ENCODE measurements at regions not wholly inside any gene's neighbourhood (a gene's known extent, or its start where the extent isn't known, plus 50 kb on each side); places are given as distances from the start of the nearest gene placed in this dataset.

DNA sequence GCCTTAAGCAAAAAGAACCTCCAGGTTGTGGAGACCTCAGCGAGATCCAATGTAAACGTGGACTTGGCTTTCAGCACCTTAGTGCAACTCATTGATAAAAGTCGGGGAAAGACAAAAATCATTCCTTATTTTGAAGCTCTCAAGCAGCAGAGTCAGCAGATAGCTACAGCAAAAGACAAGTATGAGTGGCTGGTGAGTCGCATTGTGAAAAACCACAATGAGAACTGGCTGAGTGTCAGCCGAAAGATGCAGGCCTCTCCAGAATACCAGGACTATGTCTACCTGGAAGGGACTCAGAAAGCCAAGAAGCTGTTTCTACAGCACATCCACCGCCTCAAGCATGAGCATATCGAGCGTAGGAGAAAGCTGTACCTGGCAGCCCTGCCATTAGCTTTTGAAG is 58.5 kb downstream of the ARHGAP35 start:
- H3K4me1 ChIP-seq, result peaks cover 0 to 33% (median 23%) of the 10 kb centered on the region in 4 donors
- no peak overlapping the region for H3K27ac ChIP-seq
- no peaks in the 10 kb centered on the region for H3K9me3 ChIP-seq
- 89 to 93% methylated on average over 8 of the region's 8 CpGs for WGBS, 2 donors
- DNase-seq (ENCODE audit: low spot score in 2 of 2), result no peak
- no peak for TF ChIP-seq POLR2A (IDR thresholded peaks at IDR 0.05)
- TF ChIP-seq EP300 (IDR thresholded peaks at IDR 0.05), result no peak
- TF ChIP-seq, protein P1, sequence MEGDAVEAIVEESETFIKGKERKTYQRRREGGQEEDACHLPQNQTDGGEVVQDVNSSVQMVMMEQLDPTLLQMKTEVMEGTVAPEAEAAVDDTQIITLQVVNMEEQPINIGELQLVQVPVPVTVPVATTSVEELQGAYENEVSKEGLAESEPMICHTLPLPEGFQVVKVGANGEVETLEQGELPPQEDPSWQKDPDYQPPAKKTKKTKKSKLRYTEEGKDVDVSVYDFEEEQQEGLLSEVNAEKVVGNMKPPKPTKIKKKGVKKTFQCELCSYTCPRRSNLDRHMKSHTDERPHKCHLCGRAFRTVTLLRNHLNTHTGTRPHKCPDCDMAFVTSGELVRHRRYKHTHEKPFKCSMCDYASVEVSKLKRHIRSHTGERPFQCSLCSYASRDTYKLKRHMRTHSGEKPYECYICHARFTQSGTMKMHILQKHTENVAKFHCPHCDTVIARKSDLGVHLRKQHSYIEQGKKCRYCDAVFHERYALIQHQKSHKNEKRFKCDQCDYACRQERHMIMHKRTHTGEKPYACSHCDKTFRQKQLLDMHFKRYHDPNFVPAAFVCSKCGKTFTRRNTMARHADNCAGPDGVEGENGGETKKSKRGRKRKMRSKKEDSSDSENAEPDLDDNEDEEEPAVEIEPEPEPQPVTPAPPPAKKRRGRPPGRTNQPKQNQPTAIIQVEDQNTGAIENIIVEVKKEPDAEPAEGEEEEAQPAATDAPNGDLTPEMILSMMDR (IDR thresholded peaks at IDR 0.05), result no peak
- H3K4me3 ChIP-seq, result no peak overlapping the region
- H3K27me3 ChIP-seq, result no peaks in the 10 kb centered on the region
- H3K36me3 ChIP-seq, result peaks cover 0 to 45% (median 0%) of the 10 kb centered on the region in 3 donors

DNA sequence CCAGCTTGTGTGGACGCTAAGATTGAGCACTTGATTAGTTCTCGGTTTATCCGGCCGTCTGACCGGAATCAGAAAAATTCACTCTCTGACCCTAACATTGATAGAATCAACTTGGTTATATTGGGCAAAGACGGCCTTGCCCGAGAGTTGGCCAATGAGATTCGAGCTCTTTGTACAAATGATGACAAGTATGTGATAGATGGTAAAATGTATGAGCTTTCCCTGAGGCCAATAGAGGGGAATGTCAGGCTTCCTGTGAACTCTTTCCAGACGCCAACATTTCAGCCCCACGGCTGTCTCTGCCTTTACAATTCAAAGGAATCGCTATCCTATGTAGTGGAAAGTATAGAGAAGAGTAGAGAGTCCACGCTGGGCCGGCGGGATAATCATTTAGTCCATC is 59.6 kb downstream of the ARHGAP35 start:
- Histone ChIP-seq H3K9me3 (no peaks in the 10 kb centered on the region), H3K4me1 (peaks cover 0 to 33% (median 26%) of the 10 kb centered on the region in 4 donors), H3K36me3 (peaks cover 0 to 45% (median 0%) of the 10 kb centered on the region in 3 donors), H3K27me3 (no peaks in the 10 kb centered on the region), H3K27ac (no peak overlapping the region), H3K4me3 (no peak overlapping the region)
- WGBS, 2 donors, result 59 to 64% methylated on average over 14 of the region's 14 CpGs
- DNase-seq (ENCODE audit: low spot score in 2 of 2), result no peak
- no peak for TF ChIP-seq POLR2A (IDR thresholded peaks at IDR 0.05)
- TF ChIP-seq EP300 (IDR thresholded peaks at IDR 0.05), result no peak
- TF ChIP-seq, protein P1 (IDR thresholded peaks at IDR 0.05), result no peak

DNA sequence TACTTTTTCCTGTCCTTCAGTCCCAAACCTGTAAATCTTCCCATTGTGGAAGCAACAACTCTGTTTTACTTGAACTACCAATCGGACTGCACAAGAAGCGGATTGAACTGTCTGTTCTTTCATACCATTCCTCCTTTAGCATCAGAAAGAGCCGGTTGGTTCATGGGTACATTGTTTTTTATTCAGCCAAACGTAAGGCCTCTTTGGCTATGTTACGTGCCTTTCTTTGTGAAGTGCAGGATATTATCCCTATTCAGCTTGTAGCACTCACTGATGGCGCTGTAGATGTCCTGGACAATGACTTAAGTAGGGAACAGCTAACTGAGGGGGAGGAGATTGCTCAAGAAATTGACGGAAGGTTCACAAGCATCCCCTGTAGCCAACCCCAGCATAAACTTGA is 60.3 kb downstream of the ARHGAP35 start:
- Histone ChIP-seq H3K4me3 (no peak overlapping the region), H3K4me1 (peaks cover 0 to 34% (median 29%) of the 10 kb centered on the region in 4 donors), H3K36me3 (peaks cover 0 to 45% (median 0%) of the 10 kb centered on the region in 3 donors), H3K9me3 (no peaks in the 10 kb centered on the region), H3K27me3 (no peaks in the 10 kb centered on the region), H3K27ac (no peak overlapping the region)
- no peak for DNase-seq (ENCODE audit: low spot score in 2 of 2)
- TF ChIP-seq POLR2A (IDR thresholded peaks at IDR 0.05) (no peak), EP300 (IDR thresholded peaks at IDR 0.05) (no peak)
- TF ChIP-seq, protein P1 (IDR thresholded peaks at IDR 0.05), result no peak
- 88 to 93% methylated on average over 7 of the region's 7 CpGs for WGBS, 2 donors

DNA sequence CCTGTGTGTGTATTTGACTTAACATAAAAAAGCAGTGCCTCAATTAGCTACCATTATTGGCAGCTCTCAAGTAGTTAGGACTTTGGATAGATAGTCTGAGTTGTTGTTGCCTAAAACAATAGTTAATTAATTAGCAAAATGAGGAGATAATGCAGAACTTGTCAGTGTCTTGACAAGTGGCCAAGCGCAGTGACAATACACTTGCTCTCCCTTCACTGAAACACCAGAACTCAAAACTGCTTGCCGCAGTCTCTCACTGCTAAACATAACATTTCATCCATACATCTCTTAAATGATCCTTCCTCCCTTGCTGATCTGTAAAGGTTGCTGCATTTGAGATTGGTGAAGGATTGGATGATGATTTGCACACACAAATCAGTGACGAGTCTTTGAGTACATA is 61.7 kb downstream of the ARHGAP35 start:
- Histone ChIP-seq H3K27ac (no peak overlapping the region), H3K36me3 (peaks cover 0 to 45% (median 0%) of the 10 kb centered on the region in 3 donors), H3K9me3 (no peaks in the 10 kb centered on the region), H3K27me3 (no peaks in the 10 kb centered on the region), H3K4me3 (no peak overlapping the region), H3K4me1 (peaks cover 0 to 41% (median 39%) of the 10 kb centered on the region in 4 donors)
- TF ChIP-seq EP300 (IDR thresholded peaks at IDR 0.05) (no peak), POLR2A (IDR thresholded peaks at IDR 0.05) (no peak)
- TF ChIP-seq, protein P1 (IDR thresholded peaks at IDR 0.05), result no peak
- 88 to 96% methylated on average over 3 of the region's 3 CpGs for WGBS, 2 donors
- no peak for DNase-seq (ENCODE audit: low spot score in 2 of 2)

DNA sequence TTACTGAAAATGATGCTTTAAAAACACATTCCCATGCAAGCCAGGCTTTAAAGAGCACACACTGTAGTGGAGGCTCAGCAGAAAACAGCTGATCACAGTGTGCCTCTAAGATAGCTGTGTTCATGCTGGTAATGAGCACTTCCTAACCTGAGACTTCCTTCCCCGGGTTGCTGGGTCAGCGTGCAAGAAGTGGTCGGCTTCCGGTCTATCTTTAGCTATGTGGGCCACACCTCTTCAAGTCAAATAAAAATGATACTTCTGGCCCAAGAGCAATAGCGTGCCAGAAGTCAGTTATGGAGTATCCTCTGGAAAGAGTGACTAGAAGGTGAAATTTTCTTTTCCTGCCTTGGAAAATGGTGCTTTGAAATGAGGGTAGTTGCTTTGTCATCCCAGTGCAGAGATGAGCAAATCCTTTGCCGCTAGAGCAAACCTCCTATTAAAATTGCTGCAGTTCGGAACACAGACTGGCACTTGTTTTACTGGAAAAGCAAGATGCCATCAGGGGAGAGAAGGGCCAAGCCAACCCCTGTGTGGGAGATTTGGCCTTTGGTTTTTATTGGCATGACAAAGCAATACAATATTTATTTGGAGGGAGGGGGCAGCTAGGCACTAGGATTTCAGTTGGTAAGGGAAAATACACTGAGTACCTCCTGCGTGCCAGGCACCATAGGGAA is 64.2 kb downstream of the ARHGAP35 start:
- Histone ChIP-seq H3K4me1 (peaks cover 0 to 61% (median 47%) of the 10 kb centered on the region in 4 donors), H3K4me3 (no peak overlapping the region), H3K27ac (peak overlapping the region in 3 of 4 donors; percentile 50 to 70 (median 68)), H3K36me3 (peaks cover 0 to 28% (median 0%) of the 10 kb centered on the region in 3 donors), H3K9me3 (no peaks in the 10 kb centered on the region), H3K27me3 (no peaks in the 10 kb centered on the region)
- WGBS, 2 donors, result 21 to 26% methylated on average over 8 of the region's 8 CpGs
- peak in 1 of 2 donors; percentile 32 for TF ChIP-seq EP300 (IDR thresholded peaks at IDR 0.05)
- TF ChIP-seq, protein P1 (IDR thresholded peaks at IDR 0.05), result no peak
- DNase-seq (ENCODE audit: low spot score in 2 of 2), result no peak
